ENCODE measurements at regions not wholly inside any gene's neighbourhood (a gene's known extent, or its start where the extent isn't known, plus 50 kb on each side); places are given as distances from the start of the nearest gene placed in this dataset.
"Not testable (repeated sequence)": the region's sequence is repeated elsewhere in the genome, so short reads cannot be mapped to it uniquely, and the experiment has no call there.

- no peak overlapping the region for H3K4me3 ChIP-seq
- H3K36me3 ChIP-seq: no peaks in the 10 kb centered on the region
- TF ChIP-seq POLR2AphosphoS5 (IDR thresholded peaks at IDR 0.05) (no peak), CTCF (IDR thresholded peaks at IDR 0.05) (no peak)
- H3K9me3 ChIP-seq: no peaks in the 10 kb centered on the region
- no peak overlapping the region for H3K27ac ChIP-seq
- intact Hi-C loops (cut with DNase I; ENCODE audit: low total_unique reads): no loop called here
- H3K4me1 ChIP-seq: peaks cover 0 to 3% (median 0%) of the 10 kb centered on the region in 4 donors
- WGBS, 5 donors: 91 to 97% (median 96%) methylated on average over 4 of the region's 4 CpGs
- no peak for DNase-seq
- H3K27me3 ChIP-seq: no peaks in the 10 kb centered on the region
Observed at GRCh38 chr13:107927557-107927956, 287.8 kb downstream of the LIG4 start.

GRCh38 chr13:107926515-107926914 lies 288.8 kb downstream of the LIG4 start:
- H3K4me1 ChIP-seq; H3K36me3 ChIP-seq; H3K27me3 ChIP-seq; H3K9me3 ChIP-seq; H3K4me3 ChIP-seq; DNase-seq; intact Hi-C loops (cut with DNase I; ENCODE audit: low total_unique reads); H3K27ac ChIP-seq: not testable (repeated sequence)
- 65 to 86% (median 76%) methylated on average over 4 to 12 of the region's 12 CpGs for WGBS, 5 donors

- H3K4me1 ChIP-seq; intact Hi-C loops (cut with DNase I; ENCODE audit: low total_unique reads); H3K9me3 ChIP-seq; H3K36me3 ChIP-seq; H3K27ac ChIP-seq; H3K27me3 ChIP-seq; DNase-seq; H3K4me3 ChIP-seq: not testable (repeated sequence)
- WGBS, 5 donors: 0 to 75% (median 0%) methylated on average over 1 of the region's 1 CpG
Observed at GRCh38 chr13:107916902-107917301, 298.4 kb downstream of the LIG4 start.

GRCh38 chr13:107912745-107913144 lies 302.6 kb downstream of the LIG4 start:
- H3K4me1 ChIP-seq: no peaks in the 10 kb centered on the region
- 58 to 78% (median 71%) methylated on average over 2 of the region's 2 CpGs for WGBS, 5 donors

GRCh38 chr13:107907065-107907805 lies 308.1 kb downstream of the LIG4 start:
- H3K4me1 ChIP-seq: no peaks in the 10 kb centered on the region
- no peak overlapping the region for H3K27ac ChIP-seq
- intact Hi-C loops (cut with DNase I; ENCODE audit: low total_unique reads): no loop called here
- no peaks in the 10 kb centered on the region for H3K9me3 ChIP-seq
- TF ChIP-seq CTCF (IDR thresholded peaks at IDR 0.05): no peak
- H3K4me3 ChIP-seq: no peak overlapping the region
- WGBS, 5 donors: 64 to 78% (median 76%) methylated on average over 14 of the region's 14 CpGs
- DNase-seq: no peak
- no peaks in the 10 kb centered on the region for H3K27me3 ChIP-seq
- H3K36me3 ChIP-seq: no peaks in the 10 kb centered on the region

More at GRCh38 chr13:107912745-107913144, 302.6 kb downstream of the LIG4 start:
- H3K27me3 ChIP-seq: no peaks in the 10 kb centered on the region
- no peaks in the 10 kb centered on the region for H3K36me3 ChIP-seq
- H3K4me3 ChIP-seq: no peak overlapping the region
- H3K9me3 ChIP-seq: no peaks in the 10 kb centered on the region
- no peak overlapping the region for H3K27ac ChIP-seq
- intact Hi-C loops (cut with DNase I; ENCODE audit: low total_unique reads): no loop called here
- TF ChIP-seq EP300 (IDR thresholded peaks at IDR 0.05) (no peak), CTCF (IDR thresholded peaks at IDR 0.05) (no peak), POLR2AphosphoS5 (IDR thresholded peaks at IDR 0.05) (no peak), POLR2A (IDR thresholded peaks at IDR 0.05) (no peak)
- no peak for DNase-seq
